HG02943 (cell line): ENCODE measurements at regions not wholly inside any gene's neighbourhood (a gene's known extent, or its start where the extent isn't known, plus 50 kb on each side); places are given as distances from the start of the nearest gene placed in this dataset.
"Not testable (repeated sequence)": the region's sequence is repeated elsewhere in the genome, so short reads cannot be mapped to it uniquely, and the experiment has no call there.

Source experiments
- ATAC-seq: cut with Tn5 transposase; IDR thresholded peaks from one replicate; pipeline ENCODE4 v1.9.1; 2021; ENCODE audit warnings: mild to moderate bottlenecking, low read depth, moderate library complexity; ENCODE audit not compliant: unreplicated experiment

GRCh38 chrX:121585626-121586025 lies 538.2 kb downstream of the GLUD2 start:
- no peak for ATAC-seq

GRCh38 chrX:121592884-121593283 lies 545.5 kb downstream of the GLUD2 start:
- ATAC-seq = no peak

GRCh38 chrX:121598356-121598755 lies 550.9 kb downstream of the GLUD2 start:
- no peak for ATAC-seq

GRCh38 chrX:121635141-121635540 lies 587.7 kb downstream of the GLUD2 start:
- ATAC-seq = no peak

GRCh38 chrX:121639781-121640180 lies 592.4 kb downstream of the GLUD2 start:
- ATAC-seq = no peak

DNA sequence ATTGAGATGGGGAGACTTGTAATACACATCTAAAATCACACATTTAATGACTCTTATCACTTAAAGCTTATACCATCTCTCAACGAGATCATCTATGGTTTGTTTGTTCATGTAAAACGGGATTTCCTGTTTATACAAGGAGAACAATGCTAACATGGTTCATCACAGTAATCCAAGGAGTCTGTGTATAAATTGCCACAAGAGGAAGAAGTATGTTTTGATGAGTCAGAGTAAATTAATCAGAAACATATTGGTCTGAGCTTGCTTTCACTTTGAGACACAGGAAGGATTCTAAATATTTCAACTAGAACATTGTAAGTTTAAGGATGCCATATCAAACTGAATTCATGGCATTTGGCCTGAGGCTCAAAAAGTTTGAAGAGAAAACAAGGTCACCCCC lies 594.1 kb downstream of the GLUD2 start:
- no peak for ATAC-seq

GRCh38 chrX:121642415-121642814 lies 595.0 kb downstream of the GLUD2 start:
- no peak for ATAC-seq

DNA sequence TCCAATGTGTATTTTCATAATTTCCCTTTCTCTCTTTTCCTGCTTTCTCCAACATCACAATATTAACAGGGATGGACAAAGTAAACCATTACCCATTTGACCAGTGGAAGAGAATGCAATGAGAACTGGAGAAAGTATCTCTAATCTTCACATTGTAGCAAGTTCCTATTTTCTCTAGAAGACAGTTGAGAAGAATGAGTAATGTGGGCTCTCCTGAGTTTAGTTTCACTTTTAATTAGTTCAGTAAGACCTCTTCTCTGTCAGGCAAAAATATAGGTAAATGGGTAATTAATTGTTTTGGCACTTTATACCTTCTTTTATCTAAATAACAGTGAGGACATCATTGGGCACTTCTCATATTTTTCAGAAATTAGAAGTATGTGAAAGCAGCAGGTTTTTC lies 602.0 kb downstream of the GLUD2 start:
- no peak for ATAC-seq

GRCh38 chrX:121655276-121655675 lies 607.9 kb downstream of the GLUD2 start:
- no peak for ATAC-seq

- ATAC-seq = no peak
Measured at GRCh38 chrX:121666171-121666570, 618.8 kb downstream of the GLUD2 start.

GRCh38 chrX:121671649-121672048 lies 624.2 kb downstream of the GLUD2 start:
- ATAC-seq = no peak

DNA sequence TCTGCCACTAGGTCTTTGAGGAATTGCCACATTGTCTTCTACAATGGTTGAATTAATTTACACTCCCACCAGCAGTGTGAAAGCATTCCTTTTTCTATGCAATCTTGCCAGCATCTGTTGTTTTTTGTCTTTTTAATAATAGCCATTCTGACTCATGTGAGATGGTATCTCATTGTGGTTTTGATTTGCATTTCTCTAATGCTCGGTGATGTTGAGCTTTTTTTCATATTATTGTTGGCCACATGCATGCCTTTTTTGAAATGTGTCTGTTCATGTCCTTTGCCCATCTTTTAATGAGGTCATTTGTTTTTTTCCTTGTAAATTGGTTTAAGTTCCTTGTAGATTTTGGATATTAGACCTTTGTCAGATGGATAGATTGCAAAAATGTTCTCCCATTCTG lies 661.8 kb downstream of the GLUD2 start:
- not testable (repeated sequence) for ATAC-seq

GRCh38 chrX:121733514-121733913 lies 686.1 kb downstream of the GLUD2 start:
- ATAC-seq = no peak

DNA sequence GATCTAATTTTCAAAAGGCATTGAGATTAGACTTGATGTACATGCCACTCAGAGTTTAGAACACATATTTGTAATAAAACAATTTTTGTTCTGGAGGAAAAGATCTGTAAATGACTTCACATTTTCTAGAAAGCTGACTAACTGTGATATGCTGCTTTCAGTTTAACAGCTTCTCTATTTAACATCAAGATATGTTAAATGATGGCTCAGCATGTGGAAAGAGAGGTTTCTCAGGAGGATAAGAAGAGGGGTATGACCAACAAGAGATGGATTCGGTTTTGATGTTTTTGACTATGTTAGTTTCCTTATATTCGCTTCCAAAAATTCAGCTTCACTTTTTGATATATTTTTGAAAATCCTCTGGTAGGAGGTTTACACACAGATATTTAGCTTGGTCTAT lies 698.7 kb downstream of the GLUD2 start:
- ATAC-seq = no peak

GRCh38 chrX:121753602-121754001 lies 706.2 kb downstream of the GLUD2 start:
- not testable (repeated sequence) for ATAC-seq

GRCh38 chrX:121754301-121754700 lies 706.9 kb downstream of the GLUD2 start:
- ATAC-seq = no peak

DNA sequence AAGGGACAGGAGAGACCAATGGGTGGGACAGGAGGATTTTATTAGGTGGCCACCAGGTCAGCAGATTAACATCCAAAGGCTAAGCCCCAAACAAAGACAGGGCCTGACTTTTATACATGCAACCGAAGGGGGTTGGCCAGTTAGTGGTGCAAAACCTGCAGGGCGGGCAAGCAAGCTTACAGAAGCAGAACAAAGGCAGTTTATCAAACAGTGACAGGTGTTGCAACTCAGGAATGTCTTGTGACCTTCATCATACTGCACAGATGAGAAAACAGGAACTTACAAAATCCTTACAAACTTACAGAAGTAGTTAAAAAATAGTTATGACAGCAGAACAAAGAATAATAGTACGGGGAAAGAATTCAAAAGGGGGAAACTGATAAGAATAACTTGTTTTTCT lies 708.1 kb downstream of the GLUD2 start:
- no peak for ATAC-seq

DNA sequence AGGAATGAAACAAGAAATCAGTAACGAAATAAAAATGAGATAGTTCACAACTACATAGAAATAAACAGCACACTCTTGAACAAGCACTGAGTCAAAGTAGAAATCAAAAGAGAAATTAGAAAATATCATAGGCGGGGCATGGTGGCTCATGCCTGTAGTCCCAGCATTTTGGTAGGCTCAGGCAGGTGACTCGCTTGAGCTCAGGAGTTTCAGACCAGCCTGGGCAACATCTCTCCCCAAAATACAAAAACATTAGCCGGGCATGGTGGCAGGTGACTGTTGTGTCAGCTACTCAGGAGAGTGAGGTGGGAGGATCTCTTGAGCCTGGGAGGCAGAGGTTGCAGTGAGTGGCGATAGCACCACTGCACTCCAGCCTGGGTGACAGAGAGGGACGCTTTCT lies 714.4 kb downstream of the GLUD2 start:
- ATAC-seq = no peak

DNA sequence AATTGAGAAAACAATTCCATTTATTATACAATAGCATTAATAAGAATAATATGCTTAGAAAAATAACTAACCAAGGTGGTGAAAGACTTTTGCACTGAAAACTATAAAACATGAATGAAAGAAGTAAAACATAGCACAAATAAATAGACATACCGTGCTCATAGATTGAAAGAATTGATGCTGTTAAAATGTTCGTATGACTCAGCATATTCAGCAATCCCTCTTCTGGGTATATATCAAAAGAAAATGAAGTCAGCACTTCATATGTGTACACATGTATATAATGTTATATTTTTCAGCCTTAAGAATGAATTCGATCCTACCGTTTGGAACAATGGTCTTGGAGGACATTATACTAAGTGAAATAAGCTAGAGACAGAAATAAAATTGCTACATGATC lies 716.3 kb downstream of the GLUD2 start:
- no peak for ATAC-seq

- ATAC-seq = not testable (repeated sequence)
Measured at GRCh38 chrX:121768210-121768609, 720.8 kb downstream of the GLUD2 start.

GRCh38 chrX:121781991-121782390 lies 734.6 kb downstream of the GLUD2 start:
- ATAC-seq = no peak

DNA sequence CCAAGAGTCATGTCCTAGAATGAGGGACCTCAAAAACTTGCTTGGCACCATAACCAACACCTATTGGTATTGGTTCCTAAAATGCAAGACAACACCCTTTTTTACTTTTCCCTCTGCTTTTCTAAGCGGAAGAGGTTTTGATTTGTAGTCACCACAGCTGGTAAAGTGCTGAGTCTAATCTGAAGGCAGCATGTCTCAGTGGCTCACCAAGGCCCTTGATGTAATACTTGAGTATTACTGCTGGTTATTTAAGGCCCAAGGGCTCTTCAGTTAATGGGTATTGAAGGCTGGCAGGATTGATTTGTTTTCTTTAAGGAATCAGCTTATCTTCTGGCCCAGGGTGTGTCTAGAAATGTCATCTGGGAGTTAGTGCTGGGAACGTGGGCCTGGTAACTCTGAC lies 735.1 kb downstream of the GLUD2 start:
- no peak for ATAC-seq

DNA sequence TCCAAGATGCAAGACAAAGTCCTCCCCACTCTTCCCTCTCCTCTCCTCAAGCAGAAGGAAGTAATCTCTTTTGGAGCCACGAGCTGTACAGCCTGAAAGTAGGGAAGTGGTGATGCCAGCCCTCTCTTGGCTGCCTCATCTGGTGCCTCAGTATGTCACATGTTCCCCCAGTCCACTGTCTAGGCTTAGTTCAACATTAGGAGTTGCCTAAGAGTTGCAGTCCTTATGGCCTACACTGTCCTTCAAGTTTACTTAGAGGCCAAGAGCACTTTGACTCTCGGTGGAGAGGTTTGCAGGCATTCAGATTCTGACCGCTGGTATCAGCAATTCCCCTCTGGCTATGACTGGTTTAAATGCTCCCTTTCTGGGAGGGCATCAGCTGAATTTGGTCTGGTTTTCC lies 735.6 kb downstream of the GLUD2 start:
- no peak for ATAC-seq
